Keratinocyte (primary cell): ENCODE measurements at regions not wholly inside any gene's neighbourhood (a gene's known extent, or its start where the extent isn't known, plus 50 kb on each side); places are given as distances from the start of the nearest gene placed in this dataset.

Experiments
- DNase-seq: peaks from one replicate; pipeline ENCODE4 v3.0.0-alpha.2; 2011; ENCODE audit warnings: low read depth, missing footprints, low spot score
- FAIRE-seq: peaks from 2 replicates; lab custom pipeline; 2011; peaks lifted over from hg19 to GRCh38; lab: Jason Lieb, UNC
- H2AFZ ChIP-seq: 2 replicates; pipeline ENCODE4 v1.6.0; 2012; ENCODE audit warnings: low read length, control low read depth, inconsistent platforms; ENCODE audit not compliant: control insufficient read depth
- H3K27ac ChIP-seq: 2 replicates; pipeline ENCODE4 v1.5.1; 2011; ENCODE audit warnings: low read length; ENCODE audit not compliant: control insufficient read depth, insufficient read depth
- H3K27me3 ChIP-seq: 3 replicates; pipeline ENCODE4 v1.6.0; 2011; ENCODE audit warnings: low read length; ENCODE audit not compliant: control insufficient read depth, insufficient read depth; ENCODE audit errors: extremely low read depth
- H3K36me3 ChIP-seq, 2 experiments: 2 replicates in 1 of 2; 3 replicates in 1 of 2; pipeline ENCODE4 v1.5.1; 2011; ENCODE audit warnings: low read length in 2 of 2, mild to moderate bottlenecking in 1 of 2; ENCODE audit not compliant: control insufficient read depth in 2 of 2, insufficient read depth in 2 of 2; ENCODE audit errors: extremely low read depth in 1 of 2
- H3K4me1 ChIP-seq: 3 replicates; pipeline ENCODE4 v1.5.1; 2011; ENCODE audit warnings: low read length; ENCODE audit not compliant: control insufficient read depth, insufficient read depth; ENCODE audit errors: extremely low read depth
- H3K4me2 ChIP-seq: 3 replicates; pipeline ENCODE4 v1.6.0; 2011; ENCODE audit warnings: low read depth, low read length; ENCODE audit not compliant: control insufficient read depth, insufficient read depth; ENCODE audit errors: extremely low read depth
- H3K4me3 ChIP-seq, 3 experiments: fragments of 200-600 bp in 1 of 3; sonication (generic) in 1 of 3; 2 replicates in 2 of 3; 3 replicates in 1 of 3; pipeline ENCODE4 v1.5.1; 2011 to 2016; ENCODE audit warnings: low read length in 3 of 3, mild to moderate bottlenecking in 3 of 3, control low read depth in 2 of 3, inconsistent platforms in 1 of 3, low read depth in 1 of 3, mixed read lengths in 1 of 3, mixed run types in 1 of 3, moderate library complexity in 1 of 3; ENCODE audit not compliant: control insufficient read depth in 2 of 3, insufficient read depth in 2 of 3; ENCODE audit errors: extremely low read depth in 1 of 3
- H3K79me2 ChIP-seq: 2 replicates; pipeline ENCODE4 v1.6.0; 2012; ENCODE audit warnings: low read length; ENCODE audit not compliant: control insufficient read depth, insufficient read depth
- H3K9ac ChIP-seq: 3 replicates; pipeline ENCODE4 v1.6.0; 2011; ENCODE audit warnings: low read length; ENCODE audit not compliant: control insufficient read depth, insufficient read depth; ENCODE audit errors: extremely low read depth
- H3K9me1 ChIP-seq: 3 replicates; pipeline ENCODE4 v1.6.0; 2011; ENCODE audit warnings: low read length; ENCODE audit not compliant: control insufficient read depth, insufficient read depth; ENCODE audit errors: extremely low read depth
- H3K9me3 ChIP-seq: 2 replicates; pipeline ENCODE4 v1.5.1; 2012; ENCODE audit warnings: low read depth, low read length; ENCODE audit not compliant: control insufficient read depth
- H4K20me1 ChIP-seq: 3 replicates; pipeline ENCODE4 v1.6.0; 2011; ENCODE audit warnings: low read length; ENCODE audit not compliant: control insufficient read depth, insufficient read depth; ENCODE audit errors: extremely low read depth
- EZH2 ChIP-seq: IDR thresholded peaks from one replicate; pipeline ENCODE4 v1.6.1; 2012; ENCODE audit warnings: inconsistent platforms, mild to moderate bottlenecking, low read length, moderate library complexity
- dilution Hi-C: fragments of 300-500 bp; cut with MboI; formaldehyde crosslinking; loops from one replicate; pipeline ENCODE4 v1.7.0; 2020; ENCODE audit warnings: low sequenced_read_pairs; ENCODE audit not compliant: extremely low pct_ligation_motif_present
- TF ChIP-seq, protein P1 (sequence below), 3 experiments: IDR thresholded peaks in 1 of 3; conservative IDR thresholded peaks in 1 of 3; optimal IDR thresholded peaks in 1 of 3; 2 replicates in 2 of 3; 3 replicates in 1 of 3; pipeline versions ENCODE3 to v1.5.1; 2011; ENCODE audit warnings: low read length in 3 of 3, mild to moderate bottlenecking in 3 of 3, moderate library complexity in 2 of 3, control low read depth in 1 of 3, inconsistent platforms in 1 of 3; ENCODE audit not compliant: insufficient read depth in 2 of 3; ENCODE audit errors: extremely low read depth in 1 of 3

DNA sequence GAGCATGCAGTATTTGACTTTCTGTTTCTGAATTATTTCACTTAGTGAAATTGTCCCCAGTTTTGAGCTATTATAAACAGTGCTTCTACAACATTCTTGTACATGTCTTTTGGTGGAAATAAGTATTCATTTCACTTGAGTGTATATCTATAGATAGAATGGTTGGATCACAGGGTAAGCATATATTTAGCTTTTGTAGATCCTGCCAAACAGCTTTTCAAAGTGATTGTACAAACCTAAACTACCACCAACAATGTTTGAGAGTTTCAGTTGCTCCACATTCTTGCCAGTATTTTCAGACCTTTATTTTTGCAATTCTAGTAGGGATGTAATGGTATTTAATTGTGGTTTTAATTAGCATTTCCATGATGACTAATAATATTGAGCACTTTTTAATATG is 91.6 kb downstream of the CCT6B start:
- H3K4me1 ChIP-seq = no peaks in the 10 kb centered on the region
- FAIRE-seq = no peak
- H3K9ac ChIP-seq = no peak overlapping the region
- no peak overlapping the region for H3K4me3 ChIP-seq
- H3K9me3 ChIP-seq = no peaks in the 10 kb centered on the region
- H3K79me2 ChIP-seq = no peaks in the 10 kb centered on the region
- no peak overlapping the region for H3K27ac ChIP-seq
- H3K27me3 ChIP-seq = no peaks in the 10 kb centered on the region
- no peak for DNase-seq
- no peaks in the 10 kb centered on the region for H3K36me3 ChIP-seq
- H2AFZ ChIP-seq = no peak overlapping the region
- TF ChIP-seq EZH2 = no peak
- TF ChIP-seq, protein P1, sequence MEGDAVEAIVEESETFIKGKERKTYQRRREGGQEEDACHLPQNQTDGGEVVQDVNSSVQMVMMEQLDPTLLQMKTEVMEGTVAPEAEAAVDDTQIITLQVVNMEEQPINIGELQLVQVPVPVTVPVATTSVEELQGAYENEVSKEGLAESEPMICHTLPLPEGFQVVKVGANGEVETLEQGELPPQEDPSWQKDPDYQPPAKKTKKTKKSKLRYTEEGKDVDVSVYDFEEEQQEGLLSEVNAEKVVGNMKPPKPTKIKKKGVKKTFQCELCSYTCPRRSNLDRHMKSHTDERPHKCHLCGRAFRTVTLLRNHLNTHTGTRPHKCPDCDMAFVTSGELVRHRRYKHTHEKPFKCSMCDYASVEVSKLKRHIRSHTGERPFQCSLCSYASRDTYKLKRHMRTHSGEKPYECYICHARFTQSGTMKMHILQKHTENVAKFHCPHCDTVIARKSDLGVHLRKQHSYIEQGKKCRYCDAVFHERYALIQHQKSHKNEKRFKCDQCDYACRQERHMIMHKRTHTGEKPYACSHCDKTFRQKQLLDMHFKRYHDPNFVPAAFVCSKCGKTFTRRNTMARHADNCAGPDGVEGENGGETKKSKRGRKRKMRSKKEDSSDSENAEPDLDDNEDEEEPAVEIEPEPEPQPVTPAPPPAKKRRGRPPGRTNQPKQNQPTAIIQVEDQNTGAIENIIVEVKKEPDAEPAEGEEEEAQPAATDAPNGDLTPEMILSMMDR (optimal IDR thresholded peaks at IDR 0.05 in 1 of 3, IDR thresholded peaks at IDR 0.05 in 1 of 3, conservative IDR thresholded peaks at IDR 0.05 in 1 of 3; ENCODE audit: extremely low read depth in 1 of 3, insufficient read depth in 2 of 3, low read length in 3 of 3) = no peak
- no peak overlapping the region for H3K4me2 ChIP-seq
- no peaks in the 10 kb centered on the region for H4K20me1 ChIP-seq
- no peaks in the 10 kb centered on the region for H3K9me1 ChIP-seq
- dilution Hi-C loops = loop anchor here (25.0 kb wide), 1 partner anchor 357 kb away; no protein-coding TSS in a partner anchor

DNA sequence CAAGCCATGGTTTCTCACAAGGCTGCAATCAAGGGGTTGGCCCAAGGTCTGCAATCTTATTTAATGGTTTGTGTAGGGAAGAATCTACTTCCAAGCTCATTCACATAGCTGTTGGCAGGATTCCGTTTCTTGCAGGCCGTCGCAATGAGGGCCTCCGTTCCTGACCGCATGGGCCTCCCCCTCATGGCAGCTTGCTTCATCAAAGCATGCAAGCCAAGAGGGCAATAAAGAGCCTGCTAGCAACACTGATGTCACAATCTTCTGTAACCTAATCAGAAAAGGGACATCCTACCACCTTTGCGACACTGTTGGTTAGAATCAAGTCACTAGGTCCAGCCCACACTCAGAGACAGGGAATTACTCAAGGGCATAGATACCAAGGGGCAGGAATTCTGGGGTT is 95.5 kb downstream of the CCT6B start:
- Histone ChIP-seq H3K4me1 (no peaks in the 10 kb centered on the region), H4K20me1 (no peaks in the 10 kb centered on the region), H3K9me1 (no peaks in the 10 kb centered on the region), H3K9me3 (no peaks in the 10 kb centered on the region), H3K79me2 (no peaks in the 10 kb centered on the region), H3K27me3 (no peaks in the 10 kb centered on the region), H2AFZ (no peak overlapping the region), H3K27ac (no peak overlapping the region), H3K4me2 (no peak overlapping the region), H3K4me3 (no peak overlapping the region), H3K36me3 (no peaks in the 10 kb centered on the region), H3K9ac (no peak overlapping the region)
- DNase-seq = no peak
- TF ChIP-seq, protein P1 (optimal IDR thresholded peaks at IDR 0.05 in 1 of 3, IDR thresholded peaks at IDR 0.05 in 1 of 3, conservative IDR thresholded peaks at IDR 0.05 in 1 of 3; ENCODE audit: extremely low read depth in 1 of 3, insufficient read depth in 2 of 3, low read length in 3 of 3) = no peak
- no peak for TF ChIP-seq EZH2
- dilution Hi-C loops = loop anchor here (25.0 kb wide), 1 partner anchor 353 kb away; no protein-coding TSS in a partner anchor
- FAIRE-seq = no peak
